K562 (cell line): ENCODE measurements at regions not wholly inside any gene's neighbourhood (a gene's known extent, or its start where the extent isn't known, plus 50 kb on each side); places are given as distances from the start of the nearest gene placed in this dataset.
"Not testable (repeated sequence)": the region's sequence is repeated elsewhere in the genome, so short reads cannot be mapped to it uniquely, and the experiment has no call there.

Experiments
- SMAD1 ChIP-seq: fragments of 150-350 bp; IDR thresholded peaks from 2 replicates; pipeline ENCODE4 v1.6.1; 2014; ENCODE audit warnings: low read length, low read depth; ENCODE audit not compliant: partially characterized antibody
- ZNF699 ChIP-seq: fragments of 250-450 bp; sonication (Bioruptor Pico); IDR thresholded peaks from 2 replicates; pipeline ENCODE4 v1.8.0; 2021; ENCODE audit warnings: mild to moderate bottlenecking, moderate library complexity; ENCODE audit not compliant: insufficient replicate concordance

- TF ChIP-seq ZNF699 (CRISPR knock-in tag); SMAD1: not testable (repeated sequence)
Observed at GRCh38 chr9:65442116-65442515, 157.1 kb upstream of the FOXD4L5 start.
